Heart left ventricle (tissue), 13 donors: ENCODE measurements at regions not wholly inside any gene's neighbourhood (a gene's known extent, or its start where the extent isn't known, plus 50 kb on each side); places are given as distances from the start of the nearest gene placed in this dataset.

Experiments
- POLR2A ChIP-seq, 2 donors: fragments of 450-650 bp; IDR thresholded peaks; one replicate each; pipeline ENCODE4 v1.6.1; 2017; ENCODE audit warnings: antibody characterized with exemption in 2 of 2, mild to moderate bottlenecking in 2 of 2, moderate library complexity in 2 of 2
- TF ChIP-seq, protein P1 (sequence below), 12 donors: fragments of 200-600 bp; sonication (generic) in 4 of 12; IDR thresholded peaks; one replicate each; pipeline versions ENCODE4 v1.5.0 to v1.8.0; 2018 to 2022; ENCODE audit warnings: antibody characterized with exemption in 12 of 12, mild to moderate bottlenecking in 5 of 12
- donor health status: ischemic (EF 13 %, LVEDD 7.1; RV severe dilation, severe dysfunction).
- donor health status: DM: no; HTN: yes; CAD: no.
- donor health status: DM: no; HTN: no; CAD: no.
- donor health status: ischemic (EF 25% LVEDD 6.9; RV normal size, moderate dysfunction).
- donor health status: ischemic (EF 25% LVEDD 5.7; RV mildly dilated, moderate dysfunction).
- donor health status: ischemic (EF 35%, LVEDD 5.7; RV mildly dilated, moderate dysfunction).
- donor health status: nonischemic (EF 11% LVEDD 7.7; RV severe dilation, severe dysfunction).
- donor health status: DM: yes; HTN: yes; CAD: no.
- donor health status: PGD.
- donor health status: ischemic (EF 29% LVEDD 5.4; RV normal size, mild dysfunction).
- donor health status: nonischemic (EF 23%, LVEDD 6.1; RV moderate dilation, normal function).

- TF ChIP-seq, protein P1, sequence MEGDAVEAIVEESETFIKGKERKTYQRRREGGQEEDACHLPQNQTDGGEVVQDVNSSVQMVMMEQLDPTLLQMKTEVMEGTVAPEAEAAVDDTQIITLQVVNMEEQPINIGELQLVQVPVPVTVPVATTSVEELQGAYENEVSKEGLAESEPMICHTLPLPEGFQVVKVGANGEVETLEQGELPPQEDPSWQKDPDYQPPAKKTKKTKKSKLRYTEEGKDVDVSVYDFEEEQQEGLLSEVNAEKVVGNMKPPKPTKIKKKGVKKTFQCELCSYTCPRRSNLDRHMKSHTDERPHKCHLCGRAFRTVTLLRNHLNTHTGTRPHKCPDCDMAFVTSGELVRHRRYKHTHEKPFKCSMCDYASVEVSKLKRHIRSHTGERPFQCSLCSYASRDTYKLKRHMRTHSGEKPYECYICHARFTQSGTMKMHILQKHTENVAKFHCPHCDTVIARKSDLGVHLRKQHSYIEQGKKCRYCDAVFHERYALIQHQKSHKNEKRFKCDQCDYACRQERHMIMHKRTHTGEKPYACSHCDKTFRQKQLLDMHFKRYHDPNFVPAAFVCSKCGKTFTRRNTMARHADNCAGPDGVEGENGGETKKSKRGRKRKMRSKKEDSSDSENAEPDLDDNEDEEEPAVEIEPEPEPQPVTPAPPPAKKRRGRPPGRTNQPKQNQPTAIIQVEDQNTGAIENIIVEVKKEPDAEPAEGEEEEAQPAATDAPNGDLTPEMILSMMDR (IDR thresholded peaks at IDR 0.05), result no peak
- no peak for TF ChIP-seq POLR2A (IDR thresholded peaks at IDR 0.05)
Measured at GRCh38 chr5:116764941-116765340, 190.3 kb upstream of the SEMA6A start.
